ENCODE measurements at regions not wholly inside any gene's neighbourhood (a gene's known extent, or its start where the extent isn't known, plus 50 kb on each side); places are given as distances from the start of the nearest gene placed in this dataset.

DNA sequence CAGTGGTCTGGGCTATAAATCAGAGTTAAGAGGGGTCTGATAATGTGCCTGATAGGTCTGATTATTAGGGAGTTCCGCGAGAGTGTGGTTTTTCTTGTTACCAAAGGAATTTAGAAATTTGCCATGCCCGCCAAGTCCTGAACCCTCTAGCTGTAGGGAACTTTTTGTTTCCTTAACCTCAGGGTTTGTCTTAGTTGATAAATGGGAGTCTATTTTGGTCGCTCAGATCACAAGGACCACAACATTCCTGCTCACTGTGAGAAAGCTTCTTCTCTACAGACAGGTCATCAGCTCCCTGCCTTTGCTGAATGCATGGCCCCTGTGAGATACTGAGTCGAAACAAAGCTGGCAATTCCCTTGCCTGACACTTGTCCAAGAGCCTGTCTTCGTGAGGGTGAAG lies 497.8 kb downstream of the HS3ST4 start:
- no peak overlapping the region for H3K27ac ChIP-seq (ENCODE audit: insufficient read depth, low read length, poor library complexity, severe bottlenecking)
- no peaks in the 10 kb centered on the region for H3K36me3 ChIP-seq (ENCODE audit: control insufficient read depth, insufficient read depth, low read length)
- H3K4me3 ChIP-seq (ENCODE audit: insufficient read depth, low read depth, low read length, poor library complexity, severe bottlenecking) = no peak overlapping the region
- DNase-seq = no peak
- no peaks in the 10 kb centered on the region for H3K4me1 ChIP-seq (ENCODE audit: control insufficient read depth, insufficient read depth, low read length, poor library complexity, severe bottlenecking)
- H3K9me3 ChIP-seq (ENCODE audit: control insufficient read depth, low read length) = no peaks in the 10 kb centered on the region
- H3K27me3 ChIP-seq (replicated peaks; ENCODE audit: control insufficient read depth, insufficient read depth, low read length, poor library complexity, severe bottlenecking) = no peaks in the 10 kb centered on the region

DNA sequence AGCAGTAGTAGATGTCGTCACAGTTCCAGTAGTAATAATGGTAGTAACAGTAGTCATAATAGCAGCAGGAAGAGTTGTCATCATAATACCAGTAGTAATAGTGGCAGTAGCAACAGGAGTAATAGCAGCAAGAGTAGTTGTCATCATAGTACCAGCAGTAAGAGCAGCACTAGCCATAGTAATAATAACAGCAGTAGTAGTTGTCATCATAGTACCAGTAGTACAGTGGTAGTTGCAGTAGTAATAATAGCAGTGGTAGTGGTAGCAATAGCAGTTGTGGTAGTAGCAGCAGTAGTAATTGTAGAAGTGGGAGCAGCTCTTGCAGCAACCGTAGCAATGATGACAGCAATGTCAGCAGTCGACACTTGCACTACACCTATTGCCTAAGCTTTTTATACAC lies 502.8 kb downstream of the HS3ST4 start:
- Histone ChIP-seq H3K4me3 (ENCODE audit: insufficient read depth, low read depth, low read length, poor library complexity, severe bottlenecking) (no peak overlapping the region), H3K4me1 (ENCODE audit: control insufficient read depth, insufficient read depth, low read length, poor library complexity, severe bottlenecking) (no peaks in the 10 kb centered on the region), H3K9me3 (ENCODE audit: control insufficient read depth, low read length) (no peaks in the 10 kb centered on the region), H3K27ac (ENCODE audit: insufficient read depth, low read length, poor library complexity, severe bottlenecking) (no peak overlapping the region), H3K27me3 (replicated peaks; ENCODE audit: control insufficient read depth, insufficient read depth, low read length, poor library complexity, severe bottlenecking) (no peaks in the 10 kb centered on the region), H3K36me3 (ENCODE audit: control insufficient read depth, insufficient read depth, low read length) (no peaks in the 10 kb centered on the region)
- DNase-seq = no peak

DNA sequence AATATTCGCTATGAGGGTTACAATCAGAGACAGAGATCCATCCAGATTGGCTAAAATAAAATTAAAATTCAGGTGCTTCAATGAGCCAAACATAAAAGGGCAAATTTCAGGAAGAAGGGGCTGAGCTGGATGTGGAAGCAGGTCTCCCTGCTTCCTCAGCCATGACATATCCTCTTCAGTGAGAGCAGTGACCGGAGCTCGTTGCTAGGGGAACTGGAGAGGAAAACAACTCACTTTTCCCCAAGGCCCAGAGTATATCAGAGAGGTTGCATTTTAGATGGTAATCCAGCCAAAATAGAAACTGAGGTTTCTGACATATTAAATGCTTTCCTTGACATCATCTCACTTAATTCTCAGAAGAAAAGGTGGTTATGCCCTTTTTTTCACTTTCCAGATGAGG lies 503.5 kb downstream of the HS3ST4 start:
- H3K27me3 ChIP-seq (replicated peaks; ENCODE audit: control insufficient read depth, insufficient read depth, low read length, poor library complexity, severe bottlenecking) = no peaks in the 10 kb centered on the region
- no peaks in the 10 kb centered on the region for H3K4me1 ChIP-seq (ENCODE audit: control insufficient read depth, insufficient read depth, low read length, poor library complexity, severe bottlenecking)
- no peaks in the 10 kb centered on the region for H3K9me3 ChIP-seq (ENCODE audit: control insufficient read depth, low read length)
- no peaks in the 10 kb centered on the region for H3K36me3 ChIP-seq (ENCODE audit: control insufficient read depth, insufficient read depth, low read length)
- no peak overlapping the region for H3K27ac ChIP-seq (ENCODE audit: insufficient read depth, low read length, poor library complexity, severe bottlenecking)
- DNase-seq = no peak
- H3K4me3 ChIP-seq (ENCODE audit: insufficient read depth, low read depth, low read length, poor library complexity, severe bottlenecking) = no peak overlapping the region

DNA sequence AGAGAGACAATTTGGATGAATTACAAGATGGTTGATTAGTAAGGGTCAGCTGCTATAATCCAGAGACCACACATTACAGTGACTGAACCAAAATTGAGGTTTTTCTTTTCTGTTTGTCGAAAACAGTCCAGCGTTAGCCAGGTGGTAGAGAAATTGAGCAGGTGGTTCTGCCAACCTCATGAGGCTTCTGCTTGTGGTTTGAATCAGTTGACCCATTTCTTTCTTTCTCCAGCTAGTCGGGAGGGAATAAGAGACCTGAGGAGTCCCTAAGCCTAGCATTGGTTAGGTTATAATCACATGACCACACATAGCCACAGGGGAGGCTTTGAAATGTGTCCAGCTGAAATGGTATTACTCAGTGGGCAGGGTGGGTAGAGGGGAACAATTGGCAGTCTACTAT lies 504.6 kb downstream of the HS3ST4 start:
- no peaks in the 10 kb centered on the region for H3K27me3 ChIP-seq (replicated peaks; ENCODE audit: control insufficient read depth, insufficient read depth, low read length, poor library complexity, severe bottlenecking)
- no peaks in the 10 kb centered on the region for H3K9me3 ChIP-seq (ENCODE audit: control insufficient read depth, low read length)
- no peak overlapping the region for H3K4me3 ChIP-seq (ENCODE audit: insufficient read depth, low read depth, low read length, poor library complexity, severe bottlenecking)
- no peaks in the 10 kb centered on the region for H3K36me3 ChIP-seq (ENCODE audit: control insufficient read depth, insufficient read depth, low read length)
- no peak for DNase-seq
- H3K27ac ChIP-seq (ENCODE audit: insufficient read depth, low read length, poor library complexity, severe bottlenecking) = no peak overlapping the region
- no peaks in the 10 kb centered on the region for H3K4me1 ChIP-seq (ENCODE audit: control insufficient read depth, insufficient read depth, low read length, poor library complexity, severe bottlenecking)

DNA sequence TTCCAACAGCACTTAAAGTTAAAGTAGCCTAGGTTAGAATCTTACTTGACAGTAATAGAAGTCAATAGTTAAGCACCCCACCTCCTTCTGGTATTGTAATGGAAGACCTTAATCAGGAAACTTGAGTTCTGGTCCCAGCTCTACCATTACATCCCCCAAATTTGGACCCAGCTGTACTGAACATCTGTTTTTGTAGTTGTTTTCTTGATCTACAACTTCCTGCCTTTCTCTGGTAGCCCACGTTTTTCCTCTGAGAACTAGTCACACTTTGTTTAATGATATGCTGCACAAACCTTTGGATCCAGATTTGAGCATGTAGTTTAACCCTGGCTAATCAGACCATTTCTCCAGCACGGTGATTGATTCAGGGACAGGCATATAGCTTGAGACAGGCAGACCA lies 505.0 kb downstream of the HS3ST4 start:
- H3K9me3 ChIP-seq (ENCODE audit: control insufficient read depth, low read length) = no peaks in the 10 kb centered on the region
- no peaks in the 10 kb centered on the region for H3K4me1 ChIP-seq (ENCODE audit: control insufficient read depth, insufficient read depth, low read length, poor library complexity, severe bottlenecking)
- H3K27me3 ChIP-seq (replicated peaks; ENCODE audit: control insufficient read depth, insufficient read depth, low read length, poor library complexity, severe bottlenecking) = no peaks in the 10 kb centered on the region
- no peak for DNase-seq
- no peak overlapping the region for H3K4me3 ChIP-seq (ENCODE audit: insufficient read depth, low read depth, low read length, poor library complexity, severe bottlenecking)
- H3K27ac ChIP-seq (ENCODE audit: insufficient read depth, low read length, poor library complexity, severe bottlenecking) = no peak overlapping the region
- H3K36me3 ChIP-seq (ENCODE audit: control insufficient read depth, insufficient read depth, low read length) = no peaks in the 10 kb centered on the region

DNA sequence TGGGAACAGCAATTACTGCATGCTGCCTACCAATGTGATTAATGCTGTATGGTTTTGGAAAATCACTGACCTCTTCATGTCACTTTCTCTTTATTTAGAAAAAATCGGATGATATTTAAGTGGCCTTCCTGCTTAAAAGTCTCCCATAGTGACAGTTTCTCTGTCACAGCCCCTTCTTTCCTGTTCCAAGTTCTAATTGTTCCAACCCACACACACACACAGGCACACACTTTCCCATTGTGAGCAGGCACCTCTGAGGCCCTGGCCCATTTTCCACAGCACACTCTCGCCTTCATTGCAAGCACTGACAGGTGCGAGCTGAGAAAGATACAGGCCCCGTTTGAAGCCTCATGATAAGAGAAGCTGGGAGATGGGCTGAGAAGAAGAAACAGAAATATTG lies 505.9 kb downstream of the HS3ST4 start:
- Histone ChIP-seq H3K9me3 (ENCODE audit: control insufficient read depth, low read length) (no peaks in the 10 kb centered on the region), H3K27ac (ENCODE audit: insufficient read depth, low read length, poor library complexity, severe bottlenecking) (no peak overlapping the region), H3K4me1 (ENCODE audit: control insufficient read depth, insufficient read depth, low read length, poor library complexity, severe bottlenecking) (no peaks in the 10 kb centered on the region), H3K4me3 (ENCODE audit: insufficient read depth, low read depth, low read length, poor library complexity, severe bottlenecking) (no peak overlapping the region), H3K36me3 (ENCODE audit: control insufficient read depth, insufficient read depth, low read length) (no peaks in the 10 kb centered on the region), H3K27me3 (replicated peaks; ENCODE audit: control insufficient read depth, insufficient read depth, low read length, poor library complexity, severe bottlenecking) (no peaks in the 10 kb centered on the region)
- DNase-seq = no peak

DNA sequence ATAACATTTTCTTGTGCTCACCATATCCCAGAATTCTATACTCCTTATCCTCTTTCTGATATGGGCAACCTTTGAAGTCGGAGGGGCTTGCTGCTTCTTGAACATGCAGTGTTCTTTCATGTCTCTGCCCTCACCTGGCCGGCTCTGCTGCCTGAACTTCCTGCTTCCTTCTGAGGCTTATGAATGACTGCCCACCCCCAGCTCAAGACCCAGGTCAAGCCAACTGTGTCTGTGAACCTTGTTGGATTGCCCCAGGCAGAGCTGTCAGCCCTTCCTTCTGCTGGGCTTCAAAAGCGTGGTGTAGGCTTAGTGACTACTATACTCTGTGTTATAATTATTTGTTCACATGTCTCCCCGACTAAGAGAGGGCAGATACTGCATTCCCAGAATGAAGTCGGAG lies 506.5 kb downstream of the HS3ST4 start:
- DNase-seq = no peak
- no peak overlapping the region for H3K4me3 ChIP-seq (ENCODE audit: insufficient read depth, low read depth, low read length, poor library complexity, severe bottlenecking)
- H3K9me3 ChIP-seq (ENCODE audit: control insufficient read depth, low read length) = no peaks in the 10 kb centered on the region
- no peaks in the 10 kb centered on the region for H3K36me3 ChIP-seq (ENCODE audit: control insufficient read depth, insufficient read depth, low read length)
- H3K4me1 ChIP-seq (ENCODE audit: control insufficient read depth, insufficient read depth, low read length, poor library complexity, severe bottlenecking) = no peaks in the 10 kb centered on the region
- no peak overlapping the region for H3K27ac ChIP-seq (ENCODE audit: insufficient read depth, low read length, poor library complexity, severe bottlenecking)
- no peaks in the 10 kb centered on the region for H3K27me3 ChIP-seq (replicated peaks; ENCODE audit: control insufficient read depth, insufficient read depth, low read length, poor library complexity, severe bottlenecking)

DNA sequence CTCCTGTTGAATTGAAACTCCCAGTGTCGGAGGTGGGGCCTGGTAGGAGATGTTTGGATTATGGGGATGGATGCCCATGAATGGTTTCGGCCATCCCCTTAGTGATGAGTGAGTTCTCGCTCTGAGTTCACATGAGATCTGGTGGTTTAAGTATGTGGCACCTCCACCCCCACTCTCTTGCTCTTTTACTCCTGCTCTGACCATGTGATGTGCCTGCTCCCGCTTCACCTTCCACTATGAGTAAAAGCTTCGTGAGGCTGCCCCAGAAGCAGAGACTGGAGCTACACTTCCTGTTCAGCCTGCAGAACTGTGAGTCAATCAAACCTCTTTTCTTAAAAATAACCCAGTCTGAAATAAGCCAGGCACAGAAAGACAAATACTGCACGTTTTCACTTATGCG lies 512.4 kb downstream of the HS3ST4 start:
- Histone ChIP-seq H3K4me1 (ENCODE audit: control insufficient read depth, insufficient read depth, low read length, poor library complexity, severe bottlenecking) (no peaks in the 10 kb centered on the region), H3K36me3 (ENCODE audit: control insufficient read depth, insufficient read depth, low read length) (no peaks in the 10 kb centered on the region), H3K9me3 (ENCODE audit: control insufficient read depth, low read length) (no peaks in the 10 kb centered on the region), H3K27me3 (replicated peaks; ENCODE audit: control insufficient read depth, insufficient read depth, low read length, poor library complexity, severe bottlenecking) (no peaks in the 10 kb centered on the region), H3K4me3 (ENCODE audit: insufficient read depth, low read depth, low read length, poor library complexity, severe bottlenecking) (no peak overlapping the region), H3K27ac (ENCODE audit: insufficient read depth, low read length, poor library complexity, severe bottlenecking) (no peak overlapping the region)
- DNase-seq = no peak

DNA sequence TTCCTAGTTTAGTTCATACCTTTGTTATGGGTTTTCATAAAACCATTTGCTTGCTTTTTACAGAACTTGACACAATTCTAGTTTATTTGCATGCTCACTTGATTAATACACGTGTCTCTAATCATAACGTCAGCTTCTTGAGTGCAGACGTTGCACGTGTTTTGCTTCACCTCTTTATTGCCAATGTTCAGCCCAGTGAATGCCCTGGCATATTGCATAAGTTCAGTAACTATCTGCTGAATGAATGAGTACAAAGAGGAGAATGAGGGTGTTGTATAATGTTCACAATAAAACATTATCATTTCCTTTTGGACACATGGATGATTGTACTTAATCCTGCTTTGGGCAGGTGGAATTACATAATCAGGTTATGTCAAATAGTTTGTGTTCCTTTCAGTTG lies 519.8 kb downstream of the HS3ST4 start:
- H3K4me3 ChIP-seq (ENCODE audit: insufficient read depth, low read depth, low read length, poor library complexity, severe bottlenecking) = no peak overlapping the region
- H3K36me3 ChIP-seq (ENCODE audit: control insufficient read depth, insufficient read depth, low read length) = no peaks in the 10 kb centered on the region
- no peaks in the 10 kb centered on the region for H3K9me3 ChIP-seq (ENCODE audit: control insufficient read depth, low read length)
- no peak for DNase-seq
- no peaks in the 10 kb centered on the region for H3K27me3 ChIP-seq (replicated peaks; ENCODE audit: control insufficient read depth, insufficient read depth, low read length, poor library complexity, severe bottlenecking)
- H3K4me1 ChIP-seq (ENCODE audit: control insufficient read depth, insufficient read depth, low read length, poor library complexity, severe bottlenecking) = no peaks in the 10 kb centered on the region
- H3K27ac ChIP-seq (ENCODE audit: insufficient read depth, low read length, poor library complexity, severe bottlenecking) = no peak overlapping the region

DNA sequence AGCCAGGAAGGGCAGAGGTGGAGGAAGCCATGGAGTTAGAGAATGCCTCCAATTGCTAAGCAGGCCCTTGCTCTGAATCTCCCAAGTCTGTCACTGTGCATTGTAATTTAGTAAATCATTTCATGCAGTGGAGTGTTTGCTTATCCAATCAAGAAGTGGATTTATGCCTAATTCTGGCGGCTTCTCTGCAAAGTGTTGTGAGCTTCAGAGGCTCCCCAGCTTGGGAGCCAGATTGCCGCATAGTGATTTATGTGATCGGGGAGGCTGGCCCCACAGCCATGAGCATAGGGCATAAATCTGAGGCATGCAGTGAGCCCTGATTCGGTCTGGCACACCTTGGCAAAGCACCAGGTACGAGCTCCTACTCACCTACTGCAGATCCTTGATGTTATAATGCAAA lies 520.8 kb downstream of the HS3ST4 start:
- Histone ChIP-seq H3K27ac (ENCODE audit: insufficient read depth, low read length, poor library complexity, severe bottlenecking) (no peak overlapping the region), H3K4me3 (ENCODE audit: insufficient read depth, low read depth, low read length, poor library complexity, severe bottlenecking) (no peak overlapping the region), H3K27me3 (replicated peaks; ENCODE audit: control insufficient read depth, insufficient read depth, low read length, poor library complexity, severe bottlenecking) (no peaks in the 10 kb centered on the region), H3K4me1 (ENCODE audit: control insufficient read depth, insufficient read depth, low read length, poor library complexity, severe bottlenecking) (no peaks in the 10 kb centered on the region), H3K36me3 (ENCODE audit: control insufficient read depth, insufficient read depth, low read length) (no peaks in the 10 kb centered on the region), H3K9me3 (ENCODE audit: control insufficient read depth, low read length) (no peaks in the 10 kb centered on the region)
- DNase-seq = no peak

DNA sequence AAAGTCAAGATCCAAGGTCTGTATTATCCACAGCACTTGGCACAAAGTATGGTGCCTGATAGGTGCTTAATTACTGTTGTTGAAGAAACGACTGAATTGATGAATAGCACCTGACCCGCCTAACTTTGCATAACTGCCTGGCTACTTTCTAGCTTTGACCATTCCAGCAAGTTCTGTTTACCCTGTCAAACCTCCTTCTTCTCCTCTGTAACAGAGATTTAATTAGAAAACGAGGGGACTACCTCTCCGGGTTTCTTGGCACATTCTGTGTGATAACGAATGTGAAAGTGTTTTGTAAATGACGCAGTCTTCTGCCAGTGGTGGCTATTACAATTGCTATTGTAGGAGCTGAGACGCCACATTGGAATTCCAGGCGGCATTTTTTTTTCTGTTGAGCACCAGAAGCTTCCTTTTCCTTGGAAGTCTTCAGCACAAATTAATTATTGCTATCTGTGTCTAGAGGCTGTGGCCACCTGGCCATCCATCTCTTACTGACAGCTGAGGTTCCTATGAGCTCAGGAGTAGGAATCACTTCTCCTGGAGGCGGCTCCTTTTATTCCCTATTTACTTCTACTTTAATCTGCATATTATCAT lies 522.9 kb downstream of the HS3ST4 start:
- no peak for DNase-seq
- Histone ChIP-seq H3K4me1 (ENCODE audit: control insufficient read depth, insufficient read depth, low read length, poor library complexity, severe bottlenecking) (no peaks in the 10 kb centered on the region), H3K9me3 (ENCODE audit: control insufficient read depth, low read length) (no peaks in the 10 kb centered on the region), H3K36me3 (ENCODE audit: control insufficient read depth, insufficient read depth, low read length) (no peaks in the 10 kb centered on the region), H3K27ac (ENCODE audit: insufficient read depth, low read length, poor library complexity, severe bottlenecking) (no peak overlapping the region), H3K4me3 (ENCODE audit: insufficient read depth, low read depth, low read length, poor library complexity, severe bottlenecking) (no peak overlapping the region), H3K27me3 (replicated peaks; ENCODE audit: control insufficient read depth, insufficient read depth, low read length, poor library complexity, severe bottlenecking) (no peaks in the 10 kb centered on the region)

Data from effector memory CD4-positive, alpha-beta T cell (primary cell).